Ascending aorta (tissue), 2 donors: ENCODE measurements at regions not wholly inside any gene's neighbourhood (a gene's known extent, or its start where the extent isn't known, plus 50 kb on each side); places are given as distances from the start of the nearest gene placed in this dataset.
"Not testable (repeated sequence)": the region's sequence is repeated elsewhere in the genome, so short reads cannot be mapped to it uniquely, and the experiment has no call there.

Source experiments
- DNase-seq, 2 donors: peaks; one replicate each; pipeline ENCODE4 v3.0.0-alpha.2; 2019; ENCODE audit warnings: low spot score in 2 of 2
- H3K27ac ChIP-seq, 2 donors: fragments of 200-600 bp; sonication (generic); one replicate each; pipeline ENCODE4 v1.5.1; 2016 to 2017; ENCODE audit warnings: mild to moderate bottlenecking in 1 of 2
- H3K27me3 ChIP-seq: fragments of 200-600 bp; sonication (generic); one replicate; pipeline ENCODE4 v1.5.1; 2017
- H3K36me3 ChIP-seq, 2 donors: fragments of 200-600 bp; sonication (generic); one replicate each; pipeline ENCODE4 v1.5.1; 2016
- H3K4me1 ChIP-seq, 2 donors: fragments of 200-600 bp; sonication (generic); one replicate each; pipeline ENCODE4 v1.5.1; 2016 to 2017; ENCODE audit warnings: mild to moderate bottlenecking in 1 of 2
- H3K4me3 ChIP-seq, 2 donors: fragments of 200-600 bp; sonication (generic); one replicate each; pipeline ENCODE4 v1.5.1; 2016 to 2017; ENCODE audit warnings: mild to moderate bottlenecking in 1 of 2
- H3K9me3 ChIP-seq, 2 donors: fragments of 200-600 bp; sonication (generic); one replicate each; pipeline ENCODE4 v1.5.1; 2016
- intact Hi-C: fragments of 100-400 bp; cut with DNase I; formaldehyde crosslinking; loops from one replicate; pipeline ENCODE4 v1.15.1; 2023
- TF ChIP-seq, protein P1 (sequence below), 3 experiments: fragments of 200-600 bp in 2 of 3; fragments of 450-650 bp in 1 of 3; sonication (generic) in 2 of 3; IDR thresholded peaks; one replicate each; pipeline ENCODE4 v1.5.1; 2016 to 2019; ENCODE audit warnings: antibody characterized with exemption in 3 of 3, mild to moderate bottlenecking in 1 of 3, moderate library complexity in 1 of 3

- no peaks in the 10 kb centered on the region for H3K36me3 ChIP-seq
- no peaks in the 10 kb centered on the region for H3K9me3 ChIP-seq
- intact Hi-C loops: no loop called here
- H3K4me1 ChIP-seq: no peaks in the 10 kb centered on the region
- no peaks in the 10 kb centered on the region for H3K27me3 ChIP-seq
- TF ChIP-seq, protein P1, sequence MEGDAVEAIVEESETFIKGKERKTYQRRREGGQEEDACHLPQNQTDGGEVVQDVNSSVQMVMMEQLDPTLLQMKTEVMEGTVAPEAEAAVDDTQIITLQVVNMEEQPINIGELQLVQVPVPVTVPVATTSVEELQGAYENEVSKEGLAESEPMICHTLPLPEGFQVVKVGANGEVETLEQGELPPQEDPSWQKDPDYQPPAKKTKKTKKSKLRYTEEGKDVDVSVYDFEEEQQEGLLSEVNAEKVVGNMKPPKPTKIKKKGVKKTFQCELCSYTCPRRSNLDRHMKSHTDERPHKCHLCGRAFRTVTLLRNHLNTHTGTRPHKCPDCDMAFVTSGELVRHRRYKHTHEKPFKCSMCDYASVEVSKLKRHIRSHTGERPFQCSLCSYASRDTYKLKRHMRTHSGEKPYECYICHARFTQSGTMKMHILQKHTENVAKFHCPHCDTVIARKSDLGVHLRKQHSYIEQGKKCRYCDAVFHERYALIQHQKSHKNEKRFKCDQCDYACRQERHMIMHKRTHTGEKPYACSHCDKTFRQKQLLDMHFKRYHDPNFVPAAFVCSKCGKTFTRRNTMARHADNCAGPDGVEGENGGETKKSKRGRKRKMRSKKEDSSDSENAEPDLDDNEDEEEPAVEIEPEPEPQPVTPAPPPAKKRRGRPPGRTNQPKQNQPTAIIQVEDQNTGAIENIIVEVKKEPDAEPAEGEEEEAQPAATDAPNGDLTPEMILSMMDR (IDR thresholded peaks at IDR 0.05): no peak
- H3K27ac ChIP-seq: no peak overlapping the region
- H3K4me3 ChIP-seq: no peak overlapping the region
- no peak for DNase-seq
Observed at GRCh38 chr20:5464901-5465603, 145.8 kb downstream of the GPCPD1 start.

GRCh38 chr20:5463007-5463686 lies 146.4 kb upstream of the PROKR2 start:
- no peaks in the 10 kb centered on the region for H3K4me1 ChIP-seq
- H3K4me3 ChIP-seq: no peak overlapping the region
- TF ChIP-seq, protein P1 (IDR thresholded peaks at IDR 0.05): no peak
- no peak for DNase-seq
- no peaks in the 10 kb centered on the region for H3K27me3 ChIP-seq
- no peaks in the 10 kb centered on the region for H3K36me3 ChIP-seq
- intact Hi-C loops: no loop called here
- no peak overlapping the region for H3K27ac ChIP-seq
- peaks cover 0 to 5% of the 10 kb centered on the region in 2 donors for H3K9me3 ChIP-seq

DNA sequence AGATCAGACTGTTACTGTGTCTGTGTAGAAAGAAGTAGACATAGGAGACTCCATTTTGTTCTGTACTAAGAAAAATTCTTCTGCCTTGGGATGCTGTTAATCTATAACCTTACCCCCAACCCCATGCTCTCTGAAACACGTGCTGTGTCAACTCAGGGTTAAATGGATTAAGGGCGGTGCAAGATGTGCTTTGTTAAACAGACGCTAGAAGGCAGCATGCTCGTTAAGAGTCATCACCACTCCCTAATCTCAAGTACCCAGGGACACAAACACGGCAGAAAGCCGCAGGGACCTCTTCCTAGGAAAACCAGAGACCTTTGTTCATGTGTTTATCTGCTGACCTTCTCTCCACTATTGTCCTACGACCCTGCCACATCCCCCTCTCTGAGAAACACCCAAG lies 137.0 kb upstream of the PROKR2 start:
- DNase-seq, intact Hi-C loops, H3K9me3 ChIP-seq, H3K4me1 ChIP-seq, H3K27ac ChIP-seq, H3K27me3 ChIP-seq, H3K36me3 ChIP-seq, H3K4me3 ChIP-seq: not testable (repeated sequence)

DNA sequence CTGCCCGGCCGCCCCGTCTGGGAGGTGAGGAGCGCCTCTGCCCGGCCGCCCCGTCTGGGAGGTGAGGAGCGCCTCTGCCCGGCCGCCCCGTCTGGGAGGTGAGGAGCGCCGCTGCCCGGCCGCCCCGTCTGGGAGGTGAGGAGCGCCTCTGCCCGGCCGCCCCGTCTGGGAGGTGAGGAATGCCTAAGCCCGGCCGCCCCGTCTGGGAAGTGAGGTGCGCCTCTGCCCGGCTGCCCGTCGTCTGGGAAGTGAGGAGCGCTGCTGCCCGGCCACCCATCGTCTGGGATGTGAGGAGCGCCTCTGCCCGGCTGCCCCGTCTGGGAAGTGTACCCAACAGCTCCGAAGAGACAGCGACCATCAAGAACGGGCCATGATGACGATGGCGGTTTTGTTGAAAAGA lies 136.6 kb upstream of the PROKR2 start:
- intact Hi-C loops, H3K27me3 ChIP-seq, DNase-seq, H3K36me3 ChIP-seq, H3K4me3 ChIP-seq, H3K27ac ChIP-seq, H3K9me3 ChIP-seq, H3K4me1 ChIP-seq: not testable (repeated sequence)

DNA sequence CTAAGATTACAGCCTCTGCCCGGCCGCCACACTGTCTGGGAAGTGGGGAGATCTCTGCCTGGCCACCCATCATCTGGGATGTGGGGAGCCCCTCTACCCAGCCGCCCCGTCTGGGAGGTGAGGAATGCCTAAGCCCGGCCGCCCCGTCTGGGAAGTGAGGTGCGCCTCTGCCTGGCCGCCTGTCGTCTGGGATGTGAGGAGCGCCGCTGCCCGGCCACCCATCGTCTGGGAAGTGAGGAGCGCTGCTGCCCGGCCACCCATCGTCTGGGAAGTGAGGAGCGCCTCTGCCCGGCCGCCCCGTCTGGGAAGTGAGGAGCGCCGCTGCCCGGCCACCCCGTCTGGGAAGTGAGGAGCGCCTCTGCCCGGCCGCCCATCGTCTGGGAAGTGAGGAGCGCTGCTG lies 135.9 kb upstream of the PROKR2 start:
- H3K9me3 ChIP-seq, H3K4me1 ChIP-seq, H3K27ac ChIP-seq, DNase-seq, H3K36me3 ChIP-seq, intact Hi-C loops, H3K4me3 ChIP-seq, H3K27me3 ChIP-seq: not testable (repeated sequence)

DNA sequence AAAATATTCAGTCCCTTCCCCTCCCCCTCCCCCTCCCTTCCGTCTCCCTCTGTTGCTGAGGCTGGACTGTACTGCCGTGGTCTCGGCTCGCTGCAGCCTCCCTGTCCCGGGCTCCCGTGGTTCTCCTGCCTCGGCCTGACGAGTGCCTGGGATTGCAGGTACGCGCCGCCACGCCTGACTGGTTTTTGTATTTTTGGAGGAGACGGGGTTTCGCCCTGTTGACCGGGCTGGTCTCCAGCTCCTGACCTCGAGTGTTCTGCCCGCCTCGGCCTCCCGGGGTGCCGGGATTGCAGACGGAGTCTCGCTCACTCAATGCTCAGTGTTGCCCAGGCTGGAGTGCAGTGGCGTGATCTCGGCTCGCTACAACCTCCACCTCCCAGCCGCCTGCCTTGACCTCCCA lies 135.5 kb upstream of the PROKR2 start:
- intact Hi-C loops, H3K9me3 ChIP-seq, H3K36me3 ChIP-seq, H3K4me3 ChIP-seq, DNase-seq, H3K4me1 ChIP-seq, H3K27ac ChIP-seq, H3K27me3 ChIP-seq: not testable (repeated sequence)

DNA sequence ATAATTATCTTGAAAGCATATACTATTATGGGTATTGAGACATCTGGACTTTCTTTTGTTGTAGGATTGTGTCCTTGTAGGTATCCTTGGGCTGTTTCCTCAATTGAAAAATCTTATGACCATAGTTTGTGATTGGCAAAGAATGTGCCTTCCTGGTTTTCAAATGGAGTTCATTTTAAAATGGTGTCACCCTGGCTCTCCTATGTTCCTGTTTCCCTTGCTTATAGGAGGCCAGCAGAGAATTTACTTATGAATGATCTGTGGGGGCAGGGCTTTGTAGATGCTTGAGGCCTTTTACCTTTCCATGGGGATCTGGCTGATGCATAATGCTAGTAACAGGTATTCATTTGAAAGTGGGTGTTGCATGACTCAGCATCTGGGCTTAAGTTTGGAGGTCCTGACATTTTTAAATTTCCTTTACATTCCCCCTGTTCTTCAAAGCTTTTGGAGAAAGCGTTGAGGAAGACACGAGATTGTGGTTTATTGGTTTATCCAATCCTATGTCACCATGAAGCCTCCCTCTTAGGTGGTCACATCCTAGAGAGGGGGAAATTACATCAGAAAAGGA lies 135.0 kb upstream of the PROKR2 start:
- TF ChIP-seq, protein P1 (IDR thresholded peaks at IDR 0.05): no peak
- Histone ChIP-seq H3K4me1 (no peaks in the 10 kb centered on the region), H3K36me3 (no peaks in the 10 kb centered on the region), H3K9me3 (no peaks in the 10 kb centered on the region), H3K27ac (no peak overlapping the region), H3K4me3 (no peak overlapping the region), H3K27me3 (no peaks in the 10 kb centered on the region)
- intact Hi-C loops: no loop called here
- no peak for DNase-seq
